ENCODE measurements at regions not wholly inside any gene's neighbourhood (a gene's known extent, or its start where the extent isn't known, plus 50 kb on each side); places are given as distances from the start of the nearest gene placed in this dataset.

DNA sequence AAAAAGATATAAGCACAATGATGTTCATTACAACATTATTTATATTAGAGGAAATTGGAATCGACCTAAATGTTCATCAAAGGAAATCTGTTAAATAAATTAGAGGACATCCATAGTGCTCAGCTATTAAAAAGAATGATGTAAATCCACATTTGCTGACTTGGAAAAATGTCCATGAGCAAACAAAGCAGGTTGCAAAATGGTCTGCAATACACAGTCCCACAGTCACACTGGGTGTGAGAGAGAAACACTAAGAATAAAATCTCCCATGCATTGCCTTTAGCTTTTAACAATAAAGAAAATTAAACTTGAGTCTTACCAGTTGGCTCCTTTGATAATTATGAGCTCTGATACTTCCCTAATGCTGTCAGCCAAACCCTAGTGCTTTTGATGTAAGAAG, 811.1 kb upstream of the SALL3 start:
- intact Hi-C loops (cut with DNase I; ENCODE audit: low total_unique reads) = no loop called here
- Histone ChIP-seq H3K27me3 (no peaks in the 10 kb centered on the region), H3K27ac (no peak overlapping the region)

DNA sequence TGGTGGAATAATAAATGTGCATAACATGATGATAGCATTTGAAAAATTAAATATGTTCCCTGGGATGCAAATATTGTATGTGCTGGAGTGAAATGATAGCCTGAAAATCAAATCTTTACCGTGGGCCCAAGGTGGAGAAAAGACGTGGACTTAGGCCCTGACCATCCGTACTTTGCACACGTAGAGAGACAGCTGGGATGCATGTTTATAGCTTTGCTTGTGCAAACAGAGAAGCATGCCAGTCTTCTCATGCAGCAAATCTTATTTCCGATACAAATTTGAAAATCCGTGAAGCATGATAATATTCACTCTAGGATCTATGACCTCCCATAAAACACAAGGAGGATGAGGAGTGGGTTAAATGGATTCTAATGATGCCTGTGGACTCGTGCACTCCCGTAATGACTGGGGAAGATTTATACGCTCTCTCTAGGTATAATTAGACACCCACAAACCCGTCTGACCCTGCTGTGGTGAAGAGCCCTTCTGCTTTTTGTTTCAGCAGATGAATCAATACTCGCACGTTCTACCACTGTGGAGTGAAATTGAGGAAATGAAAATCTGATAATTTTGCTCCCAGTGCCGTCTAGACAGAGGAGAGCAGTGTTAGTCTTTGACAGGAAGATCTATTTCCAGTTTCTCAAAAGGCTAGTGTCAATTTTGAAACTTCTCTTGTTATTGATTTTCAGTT, 810.3 kb upstream of the SALL3 start:
- Histone ChIP-seq H3K4me1 (no peaks in the 10 kb centered on the region), H3K36me3 (no peaks in the 10 kb centered on the region), H3K9me3 (no peaks in the 10 kb centered on the region), H3K4me3 (no peak overlapping the region), H3K27ac (no peak overlapping the region), H3K27me3 (no peaks in the 10 kb centered on the region)
- DNase-seq = no peak
- TF ChIP-seq, protein P1, sequence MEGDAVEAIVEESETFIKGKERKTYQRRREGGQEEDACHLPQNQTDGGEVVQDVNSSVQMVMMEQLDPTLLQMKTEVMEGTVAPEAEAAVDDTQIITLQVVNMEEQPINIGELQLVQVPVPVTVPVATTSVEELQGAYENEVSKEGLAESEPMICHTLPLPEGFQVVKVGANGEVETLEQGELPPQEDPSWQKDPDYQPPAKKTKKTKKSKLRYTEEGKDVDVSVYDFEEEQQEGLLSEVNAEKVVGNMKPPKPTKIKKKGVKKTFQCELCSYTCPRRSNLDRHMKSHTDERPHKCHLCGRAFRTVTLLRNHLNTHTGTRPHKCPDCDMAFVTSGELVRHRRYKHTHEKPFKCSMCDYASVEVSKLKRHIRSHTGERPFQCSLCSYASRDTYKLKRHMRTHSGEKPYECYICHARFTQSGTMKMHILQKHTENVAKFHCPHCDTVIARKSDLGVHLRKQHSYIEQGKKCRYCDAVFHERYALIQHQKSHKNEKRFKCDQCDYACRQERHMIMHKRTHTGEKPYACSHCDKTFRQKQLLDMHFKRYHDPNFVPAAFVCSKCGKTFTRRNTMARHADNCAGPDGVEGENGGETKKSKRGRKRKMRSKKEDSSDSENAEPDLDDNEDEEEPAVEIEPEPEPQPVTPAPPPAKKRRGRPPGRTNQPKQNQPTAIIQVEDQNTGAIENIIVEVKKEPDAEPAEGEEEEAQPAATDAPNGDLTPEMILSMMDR (IDR thresholded peaks at IDR 0.05) = no peak
- intact Hi-C loops (cut with DNase I; ENCODE audit: low total_unique reads) = no loop called here

More for the DNA sequence above, 811.1 kb upstream of the SALL3 start:
- Histone ChIP-seq H3K4me3 (no peak overlapping the region), H3K4me1 (no peaks in the 10 kb centered on the region), H3K9me3 (no peaks in the 10 kb centered on the region), H3K36me3 (no peaks in the 10 kb centered on the region)
- TF ChIP-seq, protein P1 (IDR thresholded peaks at IDR 0.05) = no peak
- DNase-seq = no peak

DNA sequence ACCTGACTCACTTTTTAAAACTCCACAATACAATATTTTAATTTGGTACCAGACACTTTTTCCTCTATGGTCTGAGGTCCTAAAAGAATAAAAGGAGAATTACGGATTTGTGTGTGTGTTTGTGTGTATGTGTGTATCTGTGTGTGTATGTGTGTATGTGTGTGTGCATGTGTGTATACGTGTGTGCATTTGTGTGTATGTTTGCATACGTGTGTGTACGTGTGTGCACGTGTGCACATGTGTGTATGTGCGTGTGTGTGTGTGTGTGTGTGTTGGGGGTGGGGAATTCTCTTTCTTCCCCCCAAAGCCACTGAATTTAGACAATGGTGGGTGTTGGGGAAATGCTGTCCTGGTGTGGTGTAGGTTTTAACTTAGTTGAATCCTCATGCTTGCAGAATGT, 807.7 kb upstream of the SALL3 start:
- no peaks in the 10 kb centered on the region for H3K4me1 ChIP-seq
- TF ChIP-seq, protein P1 (IDR thresholded peaks at IDR 0.05) = no peak
- no peaks in the 10 kb centered on the region for H3K27me3 ChIP-seq
- DNase-seq = no peak
- intact Hi-C loops (cut with DNase I; ENCODE audit: low total_unique reads) = no loop called here
- H3K4me3 ChIP-seq = no peak overlapping the region
- no peaks in the 10 kb centered on the region for H3K36me3 ChIP-seq
- no peaks in the 10 kb centered on the region for H3K9me3 ChIP-seq
- no peak overlapping the region for H3K27ac ChIP-seq

DNA sequence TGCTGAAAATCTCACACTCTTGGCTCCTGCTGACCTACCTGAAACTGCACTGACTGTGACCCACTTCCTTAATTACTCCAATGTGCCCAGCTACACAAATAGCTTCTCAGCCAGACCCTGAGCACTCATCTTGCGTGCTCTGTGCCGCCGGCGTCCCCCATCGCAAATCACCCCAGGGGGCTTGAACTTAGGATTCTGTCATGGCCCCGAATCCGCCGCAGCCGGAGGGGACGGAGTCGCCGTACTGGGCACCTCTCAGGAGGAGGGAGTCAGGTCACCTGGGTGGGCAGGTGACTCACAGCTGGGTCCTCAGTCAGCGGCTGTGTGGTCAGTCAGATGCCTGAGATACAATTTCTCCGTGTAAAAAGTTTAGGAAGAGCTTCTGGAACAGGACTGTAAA, 804.9 kb upstream of the SALL3 start:
- no peak overlapping the region for H3K4me3 ChIP-seq
- DNase-seq = no peak
- no peak overlapping the region for H3K27ac ChIP-seq
- H3K36me3 ChIP-seq = no peaks in the 10 kb centered on the region
- no peaks in the 10 kb centered on the region for H3K9me3 ChIP-seq
- no peaks in the 10 kb centered on the region for H3K4me1 ChIP-seq
- TF ChIP-seq, protein P1 (IDR thresholded peaks at IDR 0.05) = no peak
- intact Hi-C loops (cut with DNase I; ENCODE audit: low total_unique reads) = no loop called here
- H3K27me3 ChIP-seq = no peaks in the 10 kb centered on the region

DNA sequence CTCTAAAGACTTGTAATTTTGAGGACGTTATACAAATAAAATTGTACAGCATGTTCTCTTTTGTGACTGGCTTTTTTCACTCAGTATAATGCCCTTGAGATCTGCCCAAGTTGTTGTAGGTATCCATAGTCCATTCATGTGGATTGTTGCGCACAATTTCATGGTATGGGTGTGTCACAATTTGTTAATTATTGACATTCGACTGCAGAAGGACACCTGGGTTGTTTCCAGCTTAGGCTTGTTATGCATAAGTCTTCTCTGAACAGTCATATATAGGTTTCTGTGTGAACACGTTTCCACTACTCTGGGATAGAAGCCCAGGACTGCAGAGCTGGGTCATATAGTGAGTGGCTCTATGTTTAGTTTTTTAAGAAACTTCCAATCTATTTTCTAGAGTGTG, 800.8 kb upstream of the SALL3 start:
- no peak for DNase-seq
- no peak overlapping the region for H3K27ac ChIP-seq
- no peaks in the 10 kb centered on the region for H3K27me3 ChIP-seq
- peaks cover 0 to 8% (median 0%) of the 10 kb centered on the region in 3 donors for H3K9me3 ChIP-seq
- TF ChIP-seq, protein P1 (IDR thresholded peaks at IDR 0.05) = no peak
- intact Hi-C loops (cut with DNase I; ENCODE audit: low total_unique reads) = no loop called here
- no peaks in the 10 kb centered on the region for H3K4me1 ChIP-seq
- H3K4me3 ChIP-seq = no peak overlapping the region
- no peaks in the 10 kb centered on the region for H3K36me3 ChIP-seq

DNA sequence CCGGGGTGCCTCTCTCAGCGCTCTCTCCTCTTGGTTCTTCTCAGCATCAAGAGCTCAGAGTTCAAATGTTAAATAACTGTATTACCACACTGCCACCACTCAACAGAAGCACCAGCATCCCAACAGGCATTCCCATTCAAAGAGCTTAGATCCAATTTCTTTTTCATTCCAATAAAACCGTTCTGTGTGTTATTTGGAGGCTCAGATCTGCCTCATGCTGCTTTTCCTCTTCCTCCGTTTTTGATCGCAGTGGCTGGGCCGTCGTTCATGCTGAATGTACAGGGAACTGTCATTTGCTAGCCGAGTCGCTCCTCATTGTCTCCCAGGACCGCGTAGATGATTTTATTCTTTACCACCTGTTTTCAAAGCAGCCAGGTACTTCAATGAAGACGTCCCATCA, 798.9 kb upstream of the SALL3 start:
- Histone ChIP-seq H3K27ac (no peak overlapping the region), H3K4me3 (no peak overlapping the region), H3K9me3 (peaks cover 0 to 8% (median 5%) of the 10 kb centered on the region in 3 donors), H3K27me3 (no peaks in the 10 kb centered on the region), H3K36me3 (no peaks in the 10 kb centered on the region), H3K4me1 (no peaks in the 10 kb centered on the region)
- intact Hi-C loops (cut with DNase I; ENCODE audit: low total_unique reads) = no loop called here
- TF ChIP-seq, protein P1 (IDR thresholded peaks at IDR 0.05) = no peak
- no peak for DNase-seq
